ENCODE measurements at regions not wholly inside any gene's neighbourhood (a gene's known extent, or its start where the extent isn't known, plus 50 kb on each side); places are given as distances from the start of the nearest gene placed in this dataset.

DNA sequence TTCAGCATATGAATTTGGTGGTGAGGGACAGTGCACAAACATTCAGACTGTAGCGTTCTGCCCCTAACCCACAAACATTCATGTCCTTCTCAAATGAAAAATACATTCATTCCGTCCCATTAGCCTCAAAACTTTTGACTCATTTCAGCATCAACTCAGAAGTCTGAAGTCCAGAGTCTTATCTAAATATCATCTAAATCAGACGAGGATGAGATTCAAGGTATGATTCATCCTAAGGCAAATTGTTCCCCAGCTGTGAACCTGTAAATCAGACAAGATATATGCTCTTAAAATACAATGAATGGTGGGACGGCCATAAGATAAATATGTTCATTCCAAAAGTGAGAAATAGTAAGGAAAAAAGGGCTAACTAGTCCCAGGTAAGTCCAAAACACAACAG, 1195.6 kb upstream of the ADGRL4 start:
- TF ChIP-seq CTCF (IDR thresholded peaks at IDR 0.05) (no peak), POLR2A (IDR thresholded peaks at IDR 0.05) (no peak)

All from right lobe of liver (tissue), 4 donors.